ENCODE measurements at regions not wholly inside any gene's neighbourhood (a gene's known extent, or its start where the extent isn't known, plus 50 kb on each side); places are given as distances from the start of the nearest gene placed in this dataset.

GRCh38 chr13:97562962-97563361, 129.0 kb downstream of the RAP2A start:
- DNase-seq: no peak

GRCh38 chr13:97564956-97565355, 131.0 kb downstream of the RAP2A start:
- DNase-seq: no peak

GRCh38 chr13:97565906-97566305, 131.9 kb downstream of the RAP2A start:
- no peak for DNase-seq

- no peak for DNase-seq
Measured at GRCh38 chr13:97566907-97567306, 132.9 kb downstream of the RAP2A start.

- DNase-seq: peak; percentile 60
Measured at GRCh38 chr13:97567510-97568243, 133.7 kb downstream of the RAP2A start.

GRCh38 chr13:97568850-97569249, 134.9 kb downstream of the RAP2A start:
- no peak for DNase-seq

GRCh38 chr13:97569841-97570240, 135.9 kb downstream of the RAP2A start:
- DNase-seq: peak; percentile 21

GRCh38 chr13:97570442-97570841, 136.5 kb downstream of the RAP2A start:
- no peak for DNase-seq

- DNase-seq: peak; percentile 62
Measured at GRCh38 chr13:97573011-97573410, 139.0 kb downstream of the RAP2A start.

- peak; percentile 38 for DNase-seq
Measured at GRCh38 chr13:97574926-97575325, 141.0 kb downstream of the RAP2A start.

- no peak for DNase-seq
Measured at GRCh38 chr13:97577026-97577425, 143.1 kb downstream of the RAP2A start.

GRCh38 chr13:97582170-97582569, 148.2 kb downstream of the RAP2A start:
- no peak for DNase-seq

- no peak for DNase-seq
Measured at GRCh38 chr13:97583907-97584497, 150.0 kb downstream of the RAP2A start.

GRCh38 chr13:97586941-97587340, 153.0 kb downstream of the RAP2A start:
- DNase-seq: no peak

GRCh38 chr13:97588993-97589392, 155.0 kb downstream of the RAP2A start:
- DNase-seq: no peak

GRCh38 chr13:97600458-97601075, 166.6 kb downstream of the RAP2A start:
- DNase-seq: peak; percentile 65

- DNase-seq: no peak
Measured at GRCh38 chr13:97615266-97615665, 181.3 kb downstream of the RAP2A start.

- no peak for DNase-seq
Measured at GRCh38 chr13:97616385-97616784, 182.4 kb downstream of the RAP2A start.

- DNase-seq: no peak
Measured at GRCh38 chr13:97621025-97621424, 187.1 kb downstream of the RAP2A start.

GRCh38 chr13:97621631-97622030, 187.7 kb downstream of the RAP2A start:
- DNase-seq: no peak

GRCh38 chr13:97627566-97627965, 193.6 kb downstream of the RAP2A start:
- DNase-seq: peak; percentile 95

GRCh38 chr13:97629601-97630272, 195.8 kb downstream of the RAP2A start:
- DNase-seq: no peak

- no peak for DNase-seq
Measured at GRCh38 chr13:97630725-97631124, 196.8 kb downstream of the RAP2A start.
